ENCODE measurements at regions not wholly inside any gene's neighbourhood (a gene's known extent, or its start where the extent isn't known, plus 50 kb on each side); places are given as distances from the start of the nearest gene placed in this dataset.
"Not testable (repeated sequence)": the region's sequence is repeated elsewhere in the genome, so short reads cannot be mapped to it uniquely, and the experiment has no call there.

- no peak for DNase-seq
Measured at GRCh38 chr18:43827311-43827710, 550.0 kb upstream of the SYT4 start.

GRCh38 chr18:43830303-43830702, 553.0 kb upstream of the SYT4 start:
- no peak for DNase-seq

- DNase-seq: no peak
Measured at GRCh38 chr18:43830947-43831346, 553.7 kb upstream of the SYT4 start.

- DNase-seq: no peak
Measured at GRCh38 chr18:43846299-43846698, 569.0 kb upstream of the SYT4 start.

- DNase-seq: no peak
Measured at GRCh38 chr18:43847164-43848091, 570.1 kb upstream of the SYT4 start.

- not testable (repeated sequence) for DNase-seq
Measured at GRCh38 chr18:43849831-43850230, 572.5 kb upstream of the SYT4 start.

GRCh38 chr18:43855376-43855775, 578.1 kb upstream of the SYT4 start:
- DNase-seq: no peak

- no peak for DNase-seq
Measured at GRCh38 chr18:43863180-43863579, 585.9 kb upstream of the SYT4 start.

GRCh38 chr18:43866696-43867095, 589.4 kb upstream of the SYT4 start:
- DNase-seq: no peak

GRCh38 chr18:43868497-43868995, 591.3 kb upstream of the SYT4 start:
- DNase-seq: no peak

- no peak for DNase-seq
Measured at GRCh38 chr18:43869451-43870008, 592.2 kb upstream of the SYT4 start.

GRCh38 chr18:43870626-43871025, 593.3 kb upstream of the SYT4 start:
- no peak for DNase-seq

- DNase-seq: no peak
Measured at GRCh38 chr18:43875511-43875910, 598.2 kb upstream of the SYT4 start.

- no peak for DNase-seq
Measured at GRCh38 chr18:43876286-43876685, 599.0 kb upstream of the SYT4 start.

GRCh38 chr18:43876748-43877147, 599.5 kb upstream of the SYT4 start:
- no peak for DNase-seq

GRCh38 chr18:43877616-43878321, 600.5 kb upstream of the SYT4 start:
- DNase-seq: no peak

- DNase-seq: no peak
Measured at GRCh38 chr18:43879415-43879814, 602.1 kb upstream of the SYT4 start.

- DNase-seq: no peak
Measured at GRCh38 chr18:43882358-43883055, 605.2 kb upstream of the SYT4 start.

GRCh38 chr18:43883886-43884285, 606.6 kb upstream of the SYT4 start:
- DNase-seq: no peak

- no peak for DNase-seq
Measured at GRCh38 chr18:43886341-43886740, 609.1 kb upstream of the SYT4 start.

GRCh38 chr18:43887491-43887890, 610.2 kb upstream of the SYT4 start:
- no peak for DNase-seq

- DNase-seq: no peak
Measured at GRCh38 chr18:43888598-43888997, 611.3 kb upstream of the SYT4 start.
